ENCODE measurements at regions not wholly inside any gene's neighbourhood (a gene's known extent, or its start where the extent isn't known, plus 50 kb on each side); places are given as distances from the start of the nearest gene placed in this dataset.
A peak's percentile ranks its signal among the peaks of the same experiment; 100 is the strongest.

- TF ChIP-seq BCL6 (CRISPR knock-in tag; IDR thresholded peaks at IDR 0.05) (peak; percentile 43; the same call in 1 of the 2 replicates), ZNF124 (CRISPR knock-in tag; IDR thresholded peaks at IDR 0.05) (no peak), TFDP2 (CRISPR knock-in tag; IDR thresholded peaks at IDR 0.05) (no peak), ARID3A (IDR thresholded peaks at IDR 0.05; ENCODE audit: low read depth, low read length) (peak; percentile 85; the same call in 1 of the 2 replicates), ATF4 (CRISPR knock-in tag; IDR thresholded peaks at IDR 0.05) (peak in 1 of 2 experiments; percentile 62; a peak in 2 of 4 replicates), ZNF878 (CRISPR knock-in tag; IDR thresholded peaks at IDR 0.05) (peak; percentile 48; the same call in 1 of the 2 replicates), SCMH1 (CRISPR knock-in tag; IDR thresholded peaks at IDR 0.05; ENCODE audit: borderline replicate concordance) (no peak), ZNF207 (IDR thresholded peaks at IDR 0.05; ENCODE audit: borderline replicate concordance) (no peak), YEATS4 (CRISPR knock-in tag; IDR thresholded peaks at IDR 0.05; ENCODE audit: borderline replicate concordance) (no peak), ZNF367 (CRISPR knock-in tag; IDR thresholded peaks at IDR 0.05; ENCODE audit: borderline replicate concordance) (no peak), HNF4A (CRISPR knock-in tag; IDR thresholded peaks at IDR 0.05) (peak; percentile 36; the same call in 1 of the 2 replicates), EP300 (IDR thresholded peaks at IDR 0.05; ENCODE audit: low read depth in 2 of 2, low read length in 2 of 2) (peak in 1 of 2 experiments; percentile 45; a peak in 2 of 4 replicates), EP300 (CRISPR knock-in tag; IDR thresholded peaks at IDR 0.05; ENCODE audit: borderline replicate concordance) (no peak), PAXIP1 (CRISPR knock-in tag; conservative IDR thresholded peaks at IDR 0.05) (peak; percentile 43; the same call in 1 of the 2 replicates), FOSL2 (CRISPR knock-in tag; IDR thresholded peaks at IDR 0.05) (peak; percentile 35; the same call in 1 of the 2 replicates), CREB1 (IDR thresholded peaks at IDR 0.05) (no peak), CREB1 (CRISPR knock-in tag; IDR thresholded peaks at IDR 0.05) (no peak), FOXK1 (CRISPR knock-in tag; IDR thresholded peaks at IDR 0.05; ENCODE audit: borderline replicate concordance, low read depth) (peak; percentile 38; the same call in 1 of the 2 replicates), ZNF770 (CRISPR knock-in tag; IDR thresholded peaks at IDR 0.05) (no peak), ETV5 (CRISPR knock-in tag; IDR thresholded peaks at IDR 0.05; ENCODE audit: borderline replicate concordance) (peak; percentile 45; the same call in 1 of the 2 replicates)
Observed at GRCh38 chr20:6466075-6466810, 301.2 kb upstream of the BMP2 start (continued).
